GM18870 (cell line): ENCODE measurements at regions not wholly inside any gene's neighbourhood (a gene's known extent, or its start where the extent isn't known, plus 50 kb on each side); places are given as distances from the start of the nearest gene placed in this dataset.
"Not testable (repeated sequence)": the region's sequence is repeated elsewhere in the genome, so short reads cannot be mapped to it uniquely, and the experiment has no call there.

Experiments
- ATAC-seq: cut with Tn5 transposase; IDR thresholded peaks from one replicate; pipeline ENCODE4 v1.9.1; 2021; ENCODE audit warnings: moderate library complexity; ENCODE audit not compliant: unreplicated experiment

- no peak for ATAC-seq
Measured at GRCh38 chr21:17195976-17196375, 316.9 kb upstream of the CXADR start.

- no peak for ATAC-seq
Measured at GRCh38 chr21:17196623-17197022, 316.2 kb upstream of the CXADR start.

- no peak for ATAC-seq
Measured at GRCh38 chr21:17197996-17198395, 314.8 kb upstream of the CXADR start.

- ATAC-seq: no peak
Measured at GRCh38 chr21:17200250-17200649, 312.6 kb upstream of the CXADR start.

GRCh38 chr21:17201741-17202260 lies 311.0 kb upstream of the CXADR start:
- ATAC-seq: no peak

GRCh38 chr21:17214801-17215200 lies 298.0 kb upstream of the CXADR start:
- no peak for ATAC-seq

- not testable (repeated sequence) for ATAC-seq
Measured at GRCh38 chr21:17219050-17219449, 293.8 kb upstream of the CXADR start.

GRCh38 chr21:17231124-17231523 lies 281.7 kb upstream of the CXADR start:
- ATAC-seq: no peak

- ATAC-seq: no peak
Measured at GRCh38 chr21:17231771-17232170, 281.1 kb upstream of the CXADR start.

GRCh38 chr21:17238468-17238867 lies 274.4 kb upstream of the CXADR start:
- no peak for ATAC-seq

- no peak for ATAC-seq
Measured at GRCh38 chr21:17250778-17251241, 262.0 kb upstream of the CXADR start.

GRCh38 chr21:17257784-17258183 lies 255.1 kb upstream of the CXADR start:
- ATAC-seq: no peak

GRCh38 chr21:17264182-17264581 lies 248.7 kb upstream of the CXADR start:
- ATAC-seq: no peak

- no peak for ATAC-seq
Measured at GRCh38 chr21:17269760-17270159, 243.1 kb upstream of the CXADR start.

- no peak for ATAC-seq
Measured at GRCh38 chr21:17270229-17270628, 242.6 kb upstream of the CXADR start.

GRCh38 chr21:17279663-17280062 lies 233.2 kb upstream of the CXADR start:
- ATAC-seq: no peak

- ATAC-seq: not testable (repeated sequence)
Measured at GRCh38 chr21:17293016-17293562, 219.8 kb upstream of the CXADR start.

GRCh38 chr21:17295997-17296396 lies 216.8 kb upstream of the CXADR start:
- ATAC-seq: no peak

GRCh38 chr21:17299576-17299975 lies 213.3 kb upstream of the CXADR start:
- not testable (repeated sequence) for ATAC-seq

GRCh38 chr21:17327715-17328114 lies 185.1 kb upstream of the CXADR start:
- ATAC-seq: not testable (repeated sequence)

GRCh38 chr21:17334484-17334883 lies 178.4 kb upstream of the CXADR start:
- no peak for ATAC-seq

- ATAC-seq: no peak
Measured at GRCh38 chr21:17340081-17340480, 172.8 kb upstream of the CXADR start.

- ATAC-seq: no peak
Measured at GRCh38 chr21:17343055-17343454, 169.8 kb upstream of the CXADR start.
